Activated effector memory CD4-positive, alpha-beta T cell treated with anti-CD3 and anti-CD28 coated beads, Interleukin-2, amount 50 U/mL, for 16 hours (primary cell): ENCODE measurements at regions not wholly inside any gene's neighbourhood (a gene's known extent, or its start where the extent isn't known, plus 50 kb on each side); places are given as distances from the start of the nearest gene placed in this dataset.
"Not testable (repeated sequence)": the region's sequence is repeated elsewhere in the genome, so short reads cannot be mapped to it uniquely, and the experiment has no call there.

ENCODE experiments used
- DNase-seq: peaks from one replicate; pipeline ENCODE4 v3.0.0-alpha.2; 2020

GRCh38 chr15:77896147-77897112 lies 181.1 kb downstream of the TBC1D2B start:
- not testable (repeated sequence) for DNase-seq

GRCh38 chr15:77895742-77896141 lies 181.8 kb downstream of the TBC1D2B start:
- no peak for DNase-seq

GRCh38 chr15:77895145-77895544 lies 182.4 kb downstream of the TBC1D2B start:
- DNase-seq = not testable (repeated sequence)

GRCh38 chr15:77893671-77894640 lies 183.6 kb downstream of the TBC1D2B start:
- DNase-seq = not testable (repeated sequence)

- not testable (repeated sequence) for DNase-seq
Observed at GRCh38 chr15:77893246-77893645, 184.3 kb downstream of the TBC1D2B start.

GRCh38 chr15:77892335-77892734 lies 185.2 kb downstream of the TBC1D2B start:
- DNase-seq = no peak

GRCh38 chr15:77891862-77892261 lies 185.6 kb downstream of the TBC1D2B start:
- DNase-seq = not testable (repeated sequence)

- DNase-seq = not testable (repeated sequence)
Observed at GRCh38 chr15:77890911-77891801, 186.4 kb downstream of the TBC1D2B start.

GRCh38 chr15:77889828-77890725 lies 187.4 kb downstream of the TBC1D2B start:
- DNase-seq = not testable (repeated sequence)

- no peak for DNase-seq
Observed at GRCh38 chr15:77889009-77889806, 188.3 kb downstream of the TBC1D2B start.

GRCh38 chr15:77887563-77888429 lies 189.7 kb downstream of the TBC1D2B start:
- not testable (repeated sequence) for DNase-seq

GRCh38 chr15:77886805-77887448 lies 190.6 kb downstream of the TBC1D2B start:
- no peak for DNase-seq

GRCh38 chr15:77885877-77886500 lies 191.5 kb downstream of the TBC1D2B start:
- not testable (repeated sequence) for DNase-seq

GRCh38 chr15:77883012-77883411 lies 194.5 kb downstream of the TBC1D2B start:
- DNase-seq = not testable (repeated sequence)

GRCh38 chr15:77881950-77882349 lies 195.6 kb downstream of the TBC1D2B start:
- no peak for DNase-seq

GRCh38 chr15:77881535-77881934 lies 196.0 kb downstream of the TBC1D2B start:
- not testable (repeated sequence) for DNase-seq

- DNase-seq = not testable (repeated sequence)
Observed at GRCh38 chr15:77879466-77879865, 198.0 kb downstream of the TBC1D2B start.
